K562 (cell line): ENCODE measurements at regions not wholly inside any gene's neighbourhood (a gene's known extent, or its start where the extent isn't known, plus 50 kb on each side); places are given as distances from the start of the nearest gene placed in this dataset.

Experiments
- ATAC-seq: fragments of 200-7000 bp; cut with Tn5 transposase; 3 replicates; pipeline ENCODE4 v1.9.1; 2020; ENCODE audit warnings: moderate library complexity
- BruUV-seq: library from RNA; stranded (reverse); fragments of 400-500 nt; replicated peaks from 2 replicates; lab custom pipeline; 2021; lab: Mats Ljungman, UMichigan
- CTCF ChIA-PET: fragments of 300-600 bp; formaldehyde crosslinking; extraction: SDS; loops from one replicate; lab custom pipeline; 2021; ENCODE audit warnings: low intra/inter-chr PET ratio; lab: Yijun Ruan, JAX
- POLR2A ChIA-PET: fragments of 300-600, 350-650 bp; sonication (Branson Sonifier 250); formaldehyde crosslinking; extraction: SDS; loops from one replicate; lab custom pipeline; 2021; ENCODE audit warnings: antibody characterized with exemption, inconsistent platforms; lab: Yijun Ruan, JAX
- DNase-seq, 4 experiments: peaks; one replicate each; pipeline versions ENCODE4 v3.0.0 to v3.0.0-alpha.2; 2011 to 2018; ENCODE audit warnings: low spot score in 3 of 4, mixed read lengths in 3 of 4; ENCODE audit errors: extremely low read depth in 1 of 4
- FAIRE-seq: peaks from 2 replicates; lab custom pipeline; 2011; peaks lifted over from hg19 to GRCh38; lab: Jason Lieb, UNC
- H2AFZ ChIP-seq: 2 replicates; pipeline ENCODE4 v1.6.0; 2011; ENCODE audit warnings: low read depth, low read length, control low read depth, inconsistent platforms
- H3K27ac ChIP-seq: fragments of 200-600 bp; 3 replicates; pipeline ENCODE4 v1.8.0; 2011; ENCODE audit warnings: low read depth, mild to moderate bottlenecking, control low read depth, inconsistent platforms, low read length, moderate library complexity, mixed read lengths; ENCODE audit errors: extremely low read depth
- H3K27me3 ChIP-seq, 2 experiments: fragments of 300-600 bp in 1 of 2; 2 replicates in 1 of 2; 3 replicates in 1 of 2; pipeline versions ENCODE4 v1.6.0 to v1.8.0; 2011; ENCODE audit warnings: inconsistent platforms in 2 of 2, low read length in 2 of 2, mild to moderate bottlenecking in 1 of 2, mixed read lengths in 1 of 2, moderate library complexity in 1 of 2; ENCODE audit not compliant: control insufficient read depth in 2 of 2, insufficient read depth in 2 of 2
- H3K36me3 ChIP-seq: fragments of 300-600 bp; 3 replicates; pipeline ENCODE4 v1.8.0; 2011; ENCODE audit warnings: mild to moderate bottlenecking, low read length, inconsistent platforms; ENCODE audit not compliant: control insufficient read depth, insufficient read depth
- H3K4me1 ChIP-seq, 2 experiments: fragments of 200-600 bp in 1 of 2; replicated peaks in 1 of 2; 2 replicates in 1 of 2; 3 replicates in 1 of 2; pipeline versions ENCODE4 v1.5.1 to v1.8.0; 2011; ENCODE audit warnings: inconsistent platforms in 2 of 2, low read length in 2 of 2, mild to moderate bottlenecking in 1 of 2, mixed read lengths in 1 of 2, moderate library complexity in 1 of 2; ENCODE audit not compliant: control insufficient read depth in 2 of 2, insufficient read depth in 2 of 2
- H3K4me2 ChIP-seq: 2 replicates; pipeline ENCODE4 v1.6.1; 2011; ENCODE audit warnings: low read length, control low read depth, inconsistent platforms, mixed read lengths; ENCODE audit not compliant: insufficient read depth
- H3K4me3 ChIP-seq: fragments of 200-600 bp; sonication (generic), shearing (Covaris generic); 2 replicates; pipeline ENCODE4 v1.5.1; 2016; ENCODE audit warnings: control low read depth, inconsistent platforms
- H3K79me2 ChIP-seq: fragments of 200-600 bp; 3 replicates; pipeline ENCODE4 v1.8.0; 2011; ENCODE audit warnings: low read length, inconsistent platforms; ENCODE audit not compliant: control insufficient read depth, insufficient read depth
- H3K9ac ChIP-seq, 2 experiments: 2 replicates each; pipeline versions ENCODE4 v1.6.0 to v1.6.1; 2011; ENCODE audit warnings: low read depth in 2 of 2, low read length in 2 of 2, control low read depth in 1 of 2, inconsistent platforms in 1 of 2, mild to moderate bottlenecking in 1 of 2, mixed read lengths in 1 of 2; ENCODE audit not compliant: insufficient read depth in 1 of 2
- H3K9me1 ChIP-seq: one replicate; pipeline ENCODE4 v1.6.0; 2011; ENCODE audit warnings: inconsistent platforms, mild to moderate bottlenecking, low read length, moderate library complexity; ENCODE audit not compliant: control insufficient read depth, insufficient read depth
- H3K9me3 ChIP-seq: replicated peaks from 2 replicates; pipeline ENCODE4 v1.5.1; 2011; ENCODE audit warnings: low read depth, low read length, inconsistent platforms; ENCODE audit not compliant: control insufficient read depth, insufficient read depth
- H4K20me1 ChIP-seq: replicated peaks from 2 replicates; pipeline ENCODE4 v1.6.1; 2011; ENCODE audit warnings: low read length, inconsistent platforms, mixed read lengths; ENCODE audit not compliant: control insufficient read depth, insufficient read depth
- KHSRP ChIP-seq: fragments of 450-650 bp; IDR thresholded peaks from 2 replicates; pipeline ENCODE4 v1.6.1; 2017
- MTA2 ChIP-seq: fragments of 450-650 bp; IDR thresholded peaks from 2 replicates; pipeline ENCODE4 v1.6.1; 2016; ENCODE audit warnings: low read depth
- NFE2 ChIP-seq: IDR thresholded peaks from 2 replicates; pipeline ENCODE4 v1.6.1; 2014; ENCODE audit warnings: antibody characterized with exemption, low read depth
- SMARCC2 ChIP-seq: fragments of 450-650 bp; IDR thresholded peaks from 2 replicates; pipeline ENCODE4 v1.6.1; 2017; ENCODE audit warnings: antibody characterized with exemption, moderate library complexity, mild to moderate bottlenecking, low read depth
- ZNF124 ChIP-seq: sonication (generic); formaldehyde crosslinking; IDR thresholded peaks from 2 replicates; pipeline ENCODE4 v1.8.1; 2022; ENCODE audit warnings: missing genetic modification reagents
- ZNF217 ChIP-seq: sonication (generic); formaldehyde crosslinking; IDR thresholded peaks from 2 replicates; pipeline ENCODE4 v1.8.0; 2022; ENCODE audit warnings: mild to moderate bottlenecking, missing genetic modification reagents
- ZNF77 ChIP-seq: fragments of 250-450 bp; sonication (Bioruptor Pico); IDR thresholded peaks from 2 replicates; pipeline ENCODE4 v1.5.0; 2020
- in situ Hi-C: fragments of 300-500 bp; cut with MboI; formaldehyde crosslinking; loops from 4 replicates; pipeline ENCODE4 v1.15.0; 2018; ENCODE audit warnings: inconsistent platforms, mixed read lengths
- intact Hi-C: fragments of 100-400 bp; cut with micrococcal nuclease; formaldehyde crosslinking; loops from 2 replicates; pipeline ENCODE4 v1.14.2; 2022
- TF ChIP-seq, protein P1 (sequence below): fragments of 250-450 bp; sonication (Bioruptor Pico); IDR thresholded peaks from 2 replicates; pipeline ENCODE4 v1.5.0; 2020; ENCODE audit warnings: mild to moderate bottlenecking, borderline replicate concordance
- TF ChIP-seq, protein P2 (sequence below): fragments of 200-600 bp; sonication (generic); IDR thresholded peaks from one replicate; pipeline ENCODE4 v1.6.1; 2012; ENCODE audit warnings: mild to moderate bottlenecking, low read depth, low read length, inconsistent platforms
- TF ChIP-seq, protein P3 (sequence below): IDR thresholded peaks from 2 replicates; pipeline ENCODE4 v1.6.1; 2012; ENCODE audit warnings: low read depth, low read length, improper control_type of control experiment, borderline replicate concordance

- H3K79me2 ChIP-seq: no peaks in the 10 kb centered on the region
- no peaks in the 10 kb centered on the region for H3K36me3 ChIP-seq
- H3K9me3 ChIP-seq: no peaks in the 10 kb centered on the region
- H3K4me2 ChIP-seq: no peak overlapping the region
- no peak for FAIRE-seq
- H3K4me1 ChIP-seq: no peaks in the 10 kb centered on the region
- in situ Hi-C loops (no loop called here), intact Hi-C loops (no loop called here)
- H3K9ac ChIP-seq: no peak overlapping the region
- H2AFZ ChIP-seq: no peak overlapping the region
- no peak for ATAC-seq
- POLR2A ChIA-PET: no interaction called here
- H3K27ac ChIP-seq: no peak overlapping the region
- H3K9me1 ChIP-seq: no peaks in the 10 kb centered on the region
- H3K4me3 ChIP-seq: no peak overlapping the region
- H3K27me3 ChIP-seq: no peaks in the 10 kb centered on the region
- no peak for DNase-seq
- no peaks in the 10 kb centered on the region for H4K20me1 ChIP-seq
- CTCF ChIA-PET: no interaction called here
- no TSS peak for BruUV-seq
- TF ChIP-seq MTA2 (no peak), KHSRP (no peak), ZNF217 (no peak), NFE2 (no peak), ZNF77 (CRISPR knock-in tag) (no peak), ZNF124 (CRISPR knock-in tag) (no peak), SMARCC2 (no peak)
- TF ChIP-seq, protein P1, sequence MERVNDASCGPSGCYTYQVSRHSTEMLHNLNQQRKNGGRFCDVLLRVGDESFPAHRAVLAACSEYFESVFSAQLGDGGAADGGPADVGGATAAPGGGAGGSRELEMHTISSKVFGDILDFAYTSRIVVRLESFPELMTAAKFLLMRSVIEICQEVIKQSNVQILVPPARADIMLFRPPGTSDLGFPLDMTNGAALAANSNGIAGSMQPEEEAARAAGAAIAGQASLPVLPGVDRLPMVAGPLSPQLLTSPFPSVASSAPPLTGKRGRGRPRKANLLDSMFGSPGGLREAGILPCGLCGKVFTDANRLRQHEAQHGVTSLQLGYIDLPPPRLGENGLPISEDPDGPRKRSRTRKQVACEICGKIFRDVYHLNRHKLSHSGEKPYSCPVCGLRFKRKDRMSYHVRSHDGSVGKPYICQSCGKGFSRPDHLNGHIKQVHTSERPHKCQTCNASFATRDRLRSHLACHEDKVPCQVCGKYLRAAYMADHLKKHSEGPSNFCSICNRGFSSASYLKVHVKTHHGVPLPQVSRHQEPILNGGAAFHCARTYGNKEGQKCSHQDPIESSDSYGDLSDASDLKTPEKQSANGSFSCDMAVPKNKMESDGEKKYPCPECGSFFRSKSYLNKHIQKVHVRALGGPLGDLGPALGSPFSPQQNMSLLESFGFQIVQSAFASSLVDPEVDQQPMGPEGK (CRISPR knock-in tag): no peak
- TF ChIP-seq, protein P2, sequence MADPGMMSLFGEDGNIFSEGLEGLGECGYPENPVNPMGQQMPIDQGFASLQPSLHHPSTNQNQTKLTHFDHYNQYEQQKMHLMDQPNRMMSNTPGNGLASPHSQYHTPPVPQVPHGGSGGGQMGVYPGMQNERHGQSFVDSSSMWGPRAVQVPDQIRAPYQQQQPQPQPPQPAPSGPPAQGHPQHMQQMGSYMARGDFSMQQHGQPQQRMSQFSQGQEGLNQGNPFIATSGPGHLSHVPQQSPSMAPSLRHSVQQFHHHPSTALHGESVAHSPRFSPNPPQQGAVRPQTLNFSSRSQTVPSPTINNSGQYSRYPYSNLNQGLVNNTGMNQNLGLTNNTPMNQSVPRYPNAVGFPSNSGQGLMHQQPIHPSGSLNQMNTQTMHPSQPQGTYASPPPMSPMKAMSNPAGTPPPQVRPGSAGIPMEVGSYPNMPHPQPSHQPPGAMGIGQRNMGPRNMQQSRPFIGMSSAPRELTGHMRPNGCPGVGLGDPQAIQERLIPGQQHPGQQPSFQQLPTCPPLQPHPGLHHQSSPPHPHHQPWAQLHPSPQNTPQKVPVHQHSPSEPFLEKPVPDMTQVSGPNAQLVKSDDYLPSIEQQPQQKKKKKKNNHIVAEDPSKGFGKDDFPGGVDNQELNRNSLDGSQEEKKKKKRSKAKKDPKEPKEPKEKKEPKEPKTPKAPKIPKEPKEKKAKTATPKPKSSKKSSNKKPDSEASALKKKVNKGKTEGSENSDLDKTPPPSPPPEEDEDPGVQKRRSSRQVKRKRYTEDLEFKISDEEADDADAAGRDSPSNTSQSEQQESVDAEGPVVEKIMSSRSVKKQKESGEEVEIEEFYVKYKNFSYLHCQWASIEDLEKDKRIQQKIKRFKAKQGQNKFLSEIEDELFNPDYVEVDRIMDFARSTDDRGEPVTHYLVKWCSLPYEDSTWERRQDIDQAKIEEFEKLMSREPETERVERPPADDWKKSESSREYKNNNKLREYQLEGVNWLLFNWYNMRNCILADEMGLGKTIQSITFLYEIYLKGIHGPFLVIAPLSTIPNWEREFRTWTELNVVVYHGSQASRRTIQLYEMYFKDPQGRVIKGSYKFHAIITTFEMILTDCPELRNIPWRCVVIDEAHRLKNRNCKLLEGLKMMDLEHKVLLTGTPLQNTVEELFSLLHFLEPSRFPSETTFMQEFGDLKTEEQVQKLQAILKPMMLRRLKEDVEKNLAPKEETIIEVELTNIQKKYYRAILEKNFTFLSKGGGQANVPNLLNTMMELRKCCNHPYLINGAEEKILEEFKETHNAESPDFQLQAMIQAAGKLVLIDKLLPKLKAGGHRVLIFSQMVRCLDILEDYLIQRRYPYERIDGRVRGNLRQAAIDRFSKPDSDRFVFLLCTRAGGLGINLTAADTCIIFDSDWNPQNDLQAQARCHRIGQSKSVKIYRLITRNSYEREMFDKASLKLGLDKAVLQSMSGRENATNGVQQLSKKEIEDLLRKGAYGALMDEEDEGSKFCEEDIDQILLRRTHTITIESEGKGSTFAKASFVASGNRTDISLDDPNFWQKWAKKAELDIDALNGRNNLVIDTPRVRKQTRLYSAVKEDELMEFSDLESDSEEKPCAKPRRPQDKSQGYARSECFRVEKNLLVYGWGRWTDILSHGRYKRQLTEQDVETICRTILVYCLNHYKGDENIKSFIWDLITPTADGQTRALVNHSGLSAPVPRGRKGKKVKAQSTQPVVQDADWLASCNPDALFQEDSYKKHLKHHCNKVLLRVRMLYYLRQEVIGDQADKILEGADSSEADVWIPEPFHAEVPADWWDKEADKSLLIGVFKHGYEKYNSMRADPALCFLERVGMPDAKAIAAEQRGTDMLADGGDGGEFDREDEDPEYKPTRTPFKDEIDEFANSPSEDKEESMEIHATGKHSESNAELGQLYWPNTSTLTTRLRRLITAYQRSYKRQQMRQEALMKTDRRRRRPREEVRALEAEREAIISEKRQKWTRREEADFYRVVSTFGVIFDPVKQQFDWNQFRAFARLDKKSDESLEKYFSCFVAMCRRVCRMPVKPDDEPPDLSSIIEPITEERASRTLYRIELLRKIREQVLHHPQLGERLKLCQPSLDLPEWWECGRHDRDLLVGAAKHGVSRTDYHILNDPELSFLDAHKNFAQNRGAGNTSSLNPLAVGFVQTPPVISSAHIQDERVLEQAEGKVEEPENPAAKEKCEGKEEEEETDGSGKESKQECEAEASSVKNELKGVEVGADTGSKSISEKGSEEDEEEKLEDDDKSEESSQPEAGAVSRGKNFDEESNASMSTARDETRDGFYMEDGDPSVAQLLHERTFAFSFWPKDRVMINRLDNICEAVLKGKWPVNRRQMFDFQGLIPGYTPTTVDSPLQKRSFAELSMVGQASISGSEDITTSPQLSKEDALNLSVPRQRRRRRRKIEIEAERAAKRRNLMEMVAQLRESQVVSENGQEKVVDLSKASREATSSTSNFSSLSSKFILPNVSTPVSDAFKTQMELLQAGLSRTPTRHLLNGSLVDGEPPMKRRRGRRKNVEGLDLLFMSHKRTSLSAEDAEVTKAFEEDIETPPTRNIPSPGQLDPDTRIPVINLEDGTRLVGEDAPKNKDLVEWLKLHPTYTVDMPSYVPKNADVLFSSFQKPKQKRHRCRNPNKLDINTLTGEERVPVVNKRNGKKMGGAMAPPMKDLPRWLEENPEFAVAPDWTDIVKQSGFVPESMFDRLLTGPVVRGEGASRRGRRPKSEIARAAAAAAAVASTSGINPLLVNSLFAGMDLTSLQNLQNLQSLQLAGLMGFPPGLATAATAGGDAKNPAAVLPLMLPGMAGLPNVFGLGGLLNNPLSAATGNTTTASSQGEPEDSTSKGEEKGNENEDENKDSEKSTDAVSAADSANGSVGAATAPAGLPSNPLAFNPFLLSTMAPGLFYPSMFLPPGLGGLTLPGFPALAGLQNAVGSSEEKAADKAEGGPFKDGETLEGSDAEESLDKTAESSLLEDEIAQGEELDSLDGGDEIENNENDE: no peak
- TF ChIP-seq, protein P3, sequence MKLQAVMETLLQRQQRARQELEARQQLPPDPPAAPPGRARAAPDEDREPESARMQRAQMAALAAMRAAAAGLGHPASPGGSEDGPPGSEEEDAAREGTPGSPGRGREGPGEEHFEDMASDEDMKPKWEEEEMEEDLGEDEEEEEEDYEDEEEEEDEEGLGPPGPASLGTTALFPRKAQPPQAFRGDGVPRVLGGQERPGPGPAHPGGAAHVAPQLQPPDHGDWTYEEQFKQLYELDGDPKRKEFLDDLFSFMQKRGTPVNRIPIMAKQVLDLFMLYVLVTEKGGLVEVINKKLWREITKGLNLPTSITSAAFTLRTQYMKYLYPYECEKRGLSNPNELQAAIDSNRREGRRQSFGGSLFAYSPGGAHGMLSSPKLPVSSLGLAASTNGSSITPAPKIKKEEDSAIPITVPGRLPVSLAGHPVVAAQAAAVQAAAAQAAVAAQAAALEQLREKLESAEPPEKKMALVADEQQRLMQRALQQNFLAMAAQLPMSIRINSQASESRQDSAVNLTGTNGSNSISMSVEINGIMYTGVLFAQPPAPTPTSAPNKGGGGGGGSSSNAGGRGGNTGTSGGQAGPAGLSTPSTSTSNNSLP: no peak
Measured at GRCh38 chr12:90618586-90618985, 336.4 kb downstream of the CCER1 start.
